Putamen (tissue), 1 donor: ENCODE measurements at regions not wholly inside any gene's neighbourhood (a gene's known extent, or its start where the extent isn't known, plus 50 kb on each side); places are given as distances from the start of the nearest gene placed in this dataset.
A peak's percentile ranks its signal among the peaks of the same experiment; 100 is the strongest.

Source experiments
- DNase-seq: peaks from one replicate; pipeline ENCODE4 v3.0.0-alpha.2; 2016; ENCODE audit warnings: low spot score

DNA sequence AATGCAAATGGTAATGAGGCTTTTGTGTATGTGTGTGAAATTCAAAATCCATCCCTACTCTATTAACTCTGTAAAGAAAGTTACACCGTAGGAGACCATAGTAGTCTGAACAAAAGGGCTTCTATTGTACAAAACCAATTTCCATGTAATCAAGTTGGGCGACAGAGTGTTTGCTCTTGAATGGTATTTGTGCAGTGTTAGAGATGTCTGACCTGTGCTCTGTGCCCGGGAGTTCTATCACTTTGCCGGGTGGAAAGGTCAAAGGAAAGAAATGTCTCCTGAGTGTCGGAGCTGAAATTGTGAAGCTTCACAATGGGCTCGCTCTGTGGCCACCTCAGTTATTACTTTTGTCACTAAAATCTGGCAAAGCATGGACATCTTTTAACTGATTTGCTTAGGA, 312.0 kb downstream of the SAMD5 start:
- no peak for DNase-seq

DNA sequence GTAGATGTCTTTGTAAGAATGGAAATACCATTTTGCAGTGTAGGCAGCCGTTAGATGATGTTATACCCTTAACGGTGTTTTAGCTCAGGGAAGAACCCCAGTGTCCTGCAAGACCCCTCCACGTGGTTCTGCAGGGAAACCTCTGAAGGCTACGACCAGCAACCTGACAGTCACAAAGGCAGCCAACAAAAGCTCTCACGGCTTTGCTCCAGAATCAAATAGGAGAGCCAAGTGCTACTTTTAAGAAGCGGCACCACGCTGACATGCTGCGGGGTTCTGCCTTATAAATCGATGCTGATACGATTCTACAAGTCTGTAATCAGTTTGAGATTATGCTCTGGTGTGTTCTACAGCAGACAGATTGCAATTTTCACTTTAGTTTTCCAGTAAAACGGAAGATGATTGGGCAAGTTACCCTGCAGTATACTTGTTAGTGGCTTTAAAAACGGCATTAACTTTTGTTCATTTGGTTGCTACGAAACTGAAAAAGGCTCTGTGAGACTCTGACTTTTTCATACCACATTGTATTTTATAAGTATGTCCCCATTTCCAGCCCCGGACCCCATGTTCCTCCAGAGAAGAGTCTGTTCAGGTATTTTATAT, 312.9 kb downstream of the SAMD5 start:
- DNase-seq: peak; percentile 4

DNA sequence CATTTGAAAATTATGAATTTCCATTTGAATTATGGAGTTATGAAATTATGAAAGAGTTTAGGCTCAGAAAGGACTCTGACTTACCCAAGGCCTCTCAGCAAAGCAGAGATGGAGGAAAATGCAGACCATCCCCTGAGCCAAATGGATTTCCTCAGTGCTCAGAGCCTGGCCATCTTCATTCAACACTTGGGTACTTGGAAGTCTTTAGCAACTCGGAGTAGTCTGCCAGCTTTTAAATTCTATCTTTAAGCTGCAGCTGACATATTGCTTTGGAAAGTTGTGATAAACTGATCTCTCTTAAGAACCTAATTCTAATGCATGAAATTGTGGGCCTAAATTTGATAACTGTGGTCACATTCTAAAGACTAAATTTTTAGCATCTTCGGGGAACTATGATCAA, 315.4 kb downstream of the SAMD5 start:
- no peak for DNase-seq

DNA sequence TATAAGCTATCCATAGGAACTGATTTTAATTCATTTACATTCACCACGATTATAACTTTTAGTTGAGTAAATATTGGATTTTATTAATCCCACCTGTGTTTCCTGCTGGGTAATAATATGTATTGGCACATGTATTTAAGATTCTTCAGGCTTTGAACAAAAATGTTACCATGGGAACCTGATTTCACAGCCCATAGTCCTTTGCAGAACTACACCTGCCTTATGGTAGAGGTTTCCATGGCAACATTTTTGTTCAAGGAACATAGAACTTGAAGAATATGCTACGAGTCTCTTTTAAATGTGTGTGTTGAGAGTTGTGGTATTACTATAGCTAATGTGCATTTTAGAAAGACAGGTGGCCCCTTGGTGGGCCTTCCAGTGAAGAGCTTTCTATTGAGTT, 317.4 kb downstream of the SAMD5 start:
- DNase-seq: peak; percentile 26

DNA sequence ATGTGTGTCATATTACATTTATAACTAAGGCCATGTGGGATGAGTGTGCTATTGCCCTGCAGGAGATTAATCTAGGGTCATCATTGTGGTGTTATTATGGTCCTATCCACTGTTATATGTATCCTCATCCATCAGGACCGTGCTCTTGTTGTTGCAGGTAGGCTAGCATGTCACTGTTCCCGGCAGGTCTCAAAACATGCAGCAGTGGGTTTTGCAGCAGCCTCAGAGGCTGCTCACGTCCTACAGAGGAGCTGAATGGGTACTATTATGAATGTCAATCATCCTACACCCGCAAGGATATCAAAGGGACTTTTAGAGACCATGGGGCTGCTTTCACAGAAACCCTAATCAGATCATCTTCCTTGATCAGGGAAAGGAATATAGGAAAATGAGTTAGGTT, 318.2 kb downstream of the SAMD5 start:
- DNase-seq: no peak

DNA sequence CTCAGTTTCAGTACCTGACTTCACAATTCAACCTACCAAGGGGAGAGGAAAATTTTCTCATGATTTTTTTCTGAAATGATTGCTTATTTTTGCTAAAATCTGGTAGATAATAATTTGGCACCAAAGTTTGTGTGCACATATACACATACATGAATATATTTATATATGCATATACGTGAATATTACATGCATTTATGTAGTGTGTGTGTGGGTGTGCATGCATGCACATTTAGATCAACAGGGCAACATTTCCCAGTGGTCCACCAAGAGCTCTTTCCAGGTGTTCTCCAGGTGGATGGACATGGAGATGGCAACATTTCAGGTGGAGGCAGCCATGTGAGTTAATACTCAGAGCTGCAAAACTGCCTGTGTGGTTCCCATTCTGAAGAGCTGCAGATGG, 320.9 kb downstream of the SAMD5 start:
- no peak for DNase-seq

DNA sequence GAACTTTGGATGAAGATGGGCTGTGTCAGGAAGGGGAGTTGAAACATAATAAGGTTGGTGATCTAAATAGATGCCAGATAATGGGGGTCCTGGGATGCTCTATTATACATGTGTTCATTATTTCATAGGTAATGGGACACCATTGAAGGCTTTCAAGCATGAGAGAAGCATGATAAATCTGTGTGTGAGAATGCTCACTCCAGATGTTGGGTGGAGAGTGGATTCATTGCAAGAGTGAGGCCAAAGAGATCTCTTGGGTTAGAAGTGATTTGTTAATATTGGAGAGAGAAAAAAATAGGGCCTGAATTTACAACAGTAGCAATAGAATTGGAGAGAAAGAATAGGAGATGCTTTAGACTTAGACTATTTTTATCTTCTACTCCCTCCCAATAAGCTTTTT, 321.3 kb downstream of the SAMD5 start:
- DNase-seq: no peak

DNA sequence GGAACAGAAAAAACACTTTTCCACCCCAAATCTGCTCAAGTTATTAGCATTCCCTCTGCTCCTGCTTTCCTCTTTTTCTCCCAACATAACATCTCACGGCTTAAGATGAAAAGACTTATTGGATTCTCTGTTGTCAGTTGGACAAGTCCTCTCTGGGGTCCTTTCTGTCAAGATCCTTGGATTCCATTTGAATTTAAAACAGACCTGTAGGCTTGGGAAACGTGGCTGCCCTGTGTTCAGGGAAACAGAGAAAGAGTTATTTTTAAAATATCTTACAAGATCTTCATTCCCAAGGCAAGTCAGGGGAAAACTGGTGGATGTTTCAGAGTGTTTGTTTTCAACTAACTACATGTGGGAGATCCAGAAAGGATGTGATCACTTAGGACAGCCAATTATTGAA, 322.9 kb downstream of the SAMD5 start:
- no peak for DNase-seq

DNA sequence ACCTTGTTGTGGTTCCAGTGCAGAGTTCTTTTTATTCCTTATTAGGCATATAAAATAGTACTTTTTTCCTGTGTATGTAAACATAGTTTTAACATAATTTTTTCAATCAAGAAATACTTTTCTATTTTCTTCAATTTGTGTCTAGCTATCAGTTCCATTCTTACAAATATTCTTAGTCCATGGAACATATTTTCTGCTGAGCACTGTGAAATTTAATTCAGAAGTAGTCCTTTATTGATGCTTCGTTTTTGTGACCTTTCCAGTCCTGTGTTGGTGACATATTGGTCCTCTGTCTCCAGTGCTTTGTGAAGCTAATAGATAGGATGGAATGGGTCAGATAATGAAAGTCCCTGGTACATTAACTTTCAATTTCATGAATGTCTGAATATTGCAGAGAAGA, 325.1 kb downstream of the SAMD5 start:
- DNase-seq: no peak

DNA sequence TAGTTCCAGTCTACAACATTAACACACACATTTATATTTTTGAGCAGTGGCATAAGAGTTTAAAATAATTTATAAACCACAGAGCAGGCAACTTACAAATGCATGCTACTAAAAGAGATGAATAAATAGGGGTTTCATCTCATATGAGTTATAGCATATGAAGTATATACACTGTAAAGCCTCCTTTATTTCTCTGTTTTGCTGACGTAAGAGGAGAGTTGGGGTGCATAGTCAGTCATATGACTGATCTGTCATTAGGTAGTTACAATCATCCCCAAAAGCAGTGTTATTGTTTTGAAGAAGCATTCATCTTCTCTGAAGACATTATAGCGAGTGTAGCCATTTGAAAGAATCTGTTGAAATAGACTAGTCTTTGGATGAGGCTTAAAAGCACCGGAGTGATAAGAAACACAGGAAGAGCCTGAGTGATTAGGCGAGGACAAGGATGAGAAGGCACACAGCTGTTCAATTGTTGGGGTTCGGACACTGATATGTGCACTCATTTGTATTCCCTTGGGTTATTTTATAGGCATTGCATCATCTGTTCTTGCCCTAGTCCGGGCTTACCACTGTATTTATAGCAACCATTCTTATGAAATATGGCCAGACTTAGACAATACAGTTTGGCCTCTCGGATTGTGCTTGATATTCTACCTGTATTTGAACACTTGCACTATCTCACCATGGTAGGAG, 325.7 kb downstream of the SAMD5 start:
- no peak for DNase-seq

DNA sequence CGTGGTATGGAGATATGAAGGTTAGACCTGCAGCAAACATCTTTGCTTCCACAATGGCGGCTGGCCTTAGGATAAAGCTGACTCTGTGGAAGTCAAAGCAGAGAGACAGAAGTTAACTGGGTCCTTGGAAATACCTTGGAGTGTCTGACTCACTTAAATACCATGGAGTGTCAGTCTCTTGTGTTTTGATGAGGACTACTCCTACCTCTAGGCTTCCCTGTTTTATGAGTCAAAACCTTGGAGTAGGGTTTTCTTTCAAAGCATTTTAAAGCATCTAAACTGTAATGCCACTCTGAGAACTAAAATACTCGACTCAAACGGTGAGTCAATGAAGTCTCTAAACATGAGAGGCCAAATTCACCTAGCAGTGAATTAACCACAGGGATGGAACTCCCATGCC, 329.1 kb downstream of the SAMD5 start:
- no peak for DNase-seq

DNA sequence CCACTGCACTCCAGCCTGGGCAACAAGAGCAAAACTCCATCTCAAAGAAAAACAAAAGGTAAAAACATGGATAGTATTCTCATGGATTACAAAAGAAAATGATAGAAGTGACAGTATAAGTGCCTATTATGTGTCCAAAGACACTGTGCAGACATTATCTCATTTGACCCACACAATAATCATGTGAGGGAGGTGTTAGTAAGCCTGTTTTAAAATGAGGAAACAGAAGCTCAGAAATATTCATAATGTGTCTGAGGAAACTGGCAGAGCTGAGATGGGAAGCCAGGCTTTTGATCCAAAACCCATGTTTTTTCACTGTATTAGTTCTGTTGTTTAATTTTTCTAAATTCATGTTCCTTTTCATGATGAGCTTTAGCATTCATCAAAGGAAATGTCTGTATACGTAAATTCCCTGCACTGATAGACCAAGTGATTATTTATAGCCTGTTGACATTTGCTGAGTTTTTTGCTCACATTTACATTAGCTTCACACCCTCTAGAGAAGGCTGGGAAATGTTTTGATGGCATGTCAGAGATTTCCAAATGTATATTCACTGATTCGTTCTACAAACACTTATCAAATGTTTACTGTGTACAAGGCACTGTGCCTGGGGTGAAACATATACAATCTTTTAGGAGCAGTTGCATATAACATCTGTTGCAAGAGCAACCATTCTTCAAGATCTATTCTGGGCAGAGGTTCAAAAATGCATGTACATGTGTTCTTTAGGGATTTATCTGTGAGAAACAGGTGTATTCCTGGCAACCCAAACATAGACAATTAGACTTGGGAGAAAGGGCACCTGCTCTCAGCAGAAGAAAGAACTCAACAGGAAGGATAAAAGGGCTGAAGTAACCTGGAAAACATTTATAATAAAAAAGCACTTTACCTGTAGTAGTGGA, 331.5 kb downstream of the SAMD5 start:
- DNase-seq: no peak

DNA sequence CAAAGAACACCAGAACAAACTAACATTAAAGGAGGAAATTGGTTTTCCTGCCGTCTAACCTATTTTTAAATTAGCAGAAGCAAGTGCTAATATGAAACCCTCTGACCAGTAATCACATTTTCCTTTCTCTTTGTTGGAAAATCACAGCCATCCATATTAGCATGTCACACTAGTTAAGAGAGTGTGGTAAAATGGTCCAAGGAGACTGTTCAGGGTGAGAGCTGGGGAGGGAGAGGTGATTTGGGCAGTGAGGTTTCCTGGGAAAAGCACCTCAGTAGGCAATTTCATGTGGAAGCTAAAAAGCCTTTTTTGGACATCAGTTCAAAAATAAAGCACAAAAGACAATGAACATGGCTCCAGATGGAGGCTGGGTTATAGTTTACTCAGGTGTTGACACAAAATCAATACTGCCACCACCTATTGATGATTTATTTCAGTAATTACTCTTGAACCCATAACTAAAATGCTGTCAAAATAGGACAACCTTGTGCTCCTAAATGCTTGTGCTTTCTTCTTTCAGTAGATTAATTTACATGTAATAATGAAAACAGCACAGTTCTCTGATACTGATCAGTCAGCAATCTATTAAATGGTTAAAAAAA, 333.2 kb downstream of the SAMD5 start:
- DNase-seq: no peak

DNA sequence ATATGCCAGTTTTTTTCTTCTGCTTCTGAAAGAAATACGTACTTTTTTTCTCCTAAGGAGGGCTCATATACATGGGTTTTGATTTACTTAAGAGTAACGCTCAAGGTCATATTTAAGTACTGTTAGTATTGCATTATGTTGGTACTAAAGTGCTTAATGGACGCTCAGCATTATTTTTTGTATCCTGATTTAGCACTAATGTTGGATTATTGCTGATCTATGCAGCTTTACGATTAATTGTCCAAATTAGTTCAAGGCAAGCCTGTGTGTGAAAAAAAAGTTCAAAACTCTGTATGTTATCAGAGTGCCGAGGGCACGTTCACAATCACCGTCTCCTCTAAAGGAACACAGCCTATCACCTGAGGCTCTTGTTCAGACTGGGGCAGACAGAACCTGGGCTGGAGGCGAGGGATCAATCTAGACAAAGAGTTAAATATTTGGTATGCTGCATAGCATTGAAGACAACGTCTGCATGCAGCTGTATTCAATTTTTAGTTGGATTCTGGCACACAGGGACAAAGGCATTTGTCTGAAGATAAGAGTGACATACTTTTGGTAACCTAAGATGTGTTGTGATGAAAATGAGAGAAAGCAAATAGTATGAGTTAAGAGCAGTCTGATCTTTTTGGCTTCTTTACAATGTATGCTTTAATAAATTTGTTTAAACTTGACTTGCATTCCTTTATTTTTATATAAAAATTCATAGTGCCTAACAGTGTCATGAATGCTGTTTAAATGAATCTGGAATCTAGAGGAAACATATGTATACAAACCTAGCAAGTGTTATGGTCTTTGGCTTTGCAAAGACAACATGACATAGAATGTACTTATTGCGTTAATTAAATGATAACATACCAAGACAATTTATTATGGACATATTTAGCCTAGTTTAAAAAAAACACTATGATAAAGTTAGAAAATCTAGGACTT, 341.2 kb downstream of the SAMD5 start:
- no peak for DNase-seq

DNA sequence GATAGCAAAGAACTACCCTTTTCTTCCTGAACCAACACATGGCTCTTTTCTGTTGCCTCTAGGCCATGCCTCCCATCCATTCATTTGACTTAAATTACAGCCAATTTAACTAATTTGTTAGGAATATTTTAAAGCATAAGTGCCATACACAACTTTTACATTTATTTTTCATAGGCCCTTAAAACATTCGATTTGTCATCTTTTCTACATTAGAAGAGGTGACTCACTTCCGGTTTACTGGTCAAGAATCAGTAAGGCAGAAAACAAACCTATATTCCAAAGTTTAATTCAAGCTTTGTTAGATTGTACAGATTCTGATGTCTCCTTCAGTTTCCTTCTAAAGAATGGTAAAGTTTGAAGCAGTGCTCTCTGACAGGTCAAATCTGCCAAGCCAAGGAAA, 344.3 kb downstream of the SAMD5 start:
- DNase-seq: no peak

DNA sequence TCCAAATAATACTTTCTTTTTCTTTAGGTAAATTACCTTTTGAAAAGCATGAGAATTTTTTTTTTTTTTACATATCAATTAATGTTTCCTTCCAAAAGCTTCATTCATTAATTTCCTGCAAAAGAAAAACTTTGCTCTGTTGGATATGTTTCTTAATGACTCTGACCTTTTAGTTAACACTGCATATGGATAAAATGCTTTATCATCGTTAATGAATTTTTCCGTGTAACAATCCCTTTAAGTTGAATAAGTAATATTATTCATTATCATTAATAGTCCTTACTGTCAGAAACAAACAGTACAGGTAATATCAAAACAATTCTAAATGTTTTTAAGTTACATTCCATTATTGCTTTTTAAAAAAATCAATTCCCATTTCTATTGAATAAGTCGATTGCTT, 345.1 kb downstream of the SAMD5 start:
- DNase-seq: no peak

DNA sequence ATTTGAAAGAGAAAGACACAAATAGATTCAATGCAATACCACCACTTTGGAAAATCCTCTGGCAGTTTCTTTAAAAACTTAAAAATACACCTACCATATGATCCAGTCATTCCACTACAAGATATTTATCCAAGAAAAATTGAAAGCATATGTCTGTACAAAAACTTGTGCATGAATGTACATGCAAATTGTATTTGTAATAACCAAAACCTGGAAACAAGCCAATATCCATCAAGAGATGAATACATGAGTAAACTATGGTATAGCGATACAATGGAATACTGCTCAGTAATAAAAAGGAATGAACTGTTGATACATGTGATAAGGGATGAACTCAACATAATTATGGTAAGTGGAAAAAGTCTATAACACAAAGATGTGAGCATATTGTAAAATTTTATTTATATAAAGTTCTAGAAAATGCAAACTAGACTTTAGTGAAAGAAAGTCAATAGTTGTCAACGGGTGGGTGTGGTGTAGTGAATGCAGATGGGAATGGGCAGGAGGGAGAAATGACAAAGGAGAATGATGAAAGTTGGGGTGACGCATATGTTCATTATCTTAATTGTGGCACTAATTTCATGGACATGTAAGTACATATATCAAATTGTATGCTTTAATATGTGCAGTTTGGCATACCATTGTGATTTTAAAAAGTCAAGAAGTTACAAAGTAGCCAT, 347.5 kb downstream of the SAMD5 start:
- DNase-seq: no peak

DNA sequence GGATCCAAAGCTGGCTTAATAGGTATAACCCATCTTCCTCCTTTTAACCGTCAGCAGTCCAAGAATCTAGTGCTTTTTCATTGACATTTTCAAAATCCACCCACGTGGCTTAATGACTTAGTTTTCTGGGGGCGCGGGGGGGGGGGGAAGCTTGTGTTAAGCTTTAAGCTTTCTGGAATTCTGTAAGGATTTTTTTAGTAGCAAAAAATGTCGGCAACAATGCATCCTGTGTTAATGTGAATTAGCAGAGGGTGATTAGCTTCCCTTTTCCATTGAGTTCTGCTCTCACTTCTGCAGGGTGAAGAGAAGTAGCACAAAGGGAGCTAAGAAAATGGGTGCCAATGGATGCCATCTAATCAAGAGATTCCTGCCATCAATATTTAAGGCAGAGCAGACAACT, 348.2 kb downstream of the SAMD5 start:
- peak; percentile 49 for DNase-seq

DNA sequence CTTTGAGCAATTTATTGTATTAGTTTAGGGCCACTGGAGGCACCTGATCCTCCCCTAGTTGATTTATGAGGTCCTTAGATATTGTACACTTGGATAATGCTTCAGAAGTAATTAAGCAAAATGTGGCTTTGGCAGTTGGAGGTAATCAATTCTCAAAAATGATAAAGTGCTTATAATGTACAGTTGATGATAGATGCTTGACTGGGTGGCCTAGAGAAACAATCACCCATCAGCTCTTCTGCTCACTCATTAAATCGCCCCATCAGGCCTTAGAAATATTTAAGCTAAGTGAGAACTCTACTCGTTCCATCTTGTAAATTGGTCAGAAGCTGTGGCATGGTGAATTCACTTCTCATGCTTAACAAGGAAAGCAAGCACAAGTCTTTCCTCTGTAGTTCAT, 349.9 kb downstream of the SAMD5 start:
- no peak for DNase-seq

DNA sequence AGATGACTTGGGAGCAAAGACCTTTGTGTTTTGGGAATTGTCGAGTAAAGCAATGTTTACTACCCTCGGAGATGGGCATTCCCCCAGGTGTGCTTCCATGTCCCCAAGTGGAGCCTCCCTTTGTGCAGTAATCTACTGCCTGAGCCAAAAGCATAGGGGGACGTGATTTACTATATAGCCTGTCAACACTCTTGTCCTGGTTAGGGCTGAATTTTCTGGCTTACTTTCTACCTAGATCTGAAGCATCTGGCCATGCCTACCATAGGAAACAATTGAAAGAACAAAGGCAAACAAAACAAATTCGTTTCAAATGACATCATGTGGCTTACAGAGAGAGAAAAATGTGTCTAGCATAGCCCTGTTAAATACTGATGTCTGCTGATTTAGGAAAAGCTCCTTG, 350.6 kb downstream of the SAMD5 start:
- no peak for DNase-seq

DNA sequence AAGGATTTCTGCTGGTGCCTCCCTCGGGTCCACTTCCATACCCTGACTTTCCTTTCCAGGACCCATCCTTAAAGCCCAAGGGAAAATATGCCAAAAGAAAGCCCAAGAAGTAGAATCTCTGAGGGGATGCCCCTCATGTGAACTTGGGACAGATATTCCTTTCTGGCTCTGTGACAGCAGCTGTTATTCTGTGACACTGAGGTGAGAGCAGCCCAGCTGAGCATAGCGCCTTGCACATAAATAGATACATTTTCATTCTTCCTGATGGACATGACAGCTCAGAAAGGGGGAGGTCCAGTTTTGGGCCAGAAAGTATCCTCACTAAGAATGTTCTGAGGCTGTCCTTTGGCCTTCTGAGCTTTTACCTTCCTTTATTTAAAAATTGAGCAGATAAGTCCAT, 353.2 kb downstream of the SAMD5 start:
- no peak for DNase-seq
